H9 (cell line): ENCODE measurements at regions not wholly inside any gene's neighbourhood (a gene's known extent, or its start where the extent isn't known, plus 50 kb on each side); places are given as distances from the start of the nearest gene placed in this dataset.

Source experiments
- DNase-seq: peaks from one replicate; pipeline ENCODE4 v3.0.0-alpha.2; 2017
- H2AFZ ChIP-seq: one replicate; pipeline ENCODE4 v1.6.1; 2013; ENCODE audit warnings: mild to moderate bottlenecking, low read length, control low read depth, moderate library complexity
- H2AK5ac ChIP-seq: 2 replicates; pipeline ENCODE4 v1.6.1; 2013; ENCODE audit warnings: low read length, control low read depth, mixed read lengths; ENCODE audit not compliant: insufficient read length
- H2BK120ac ChIP-seq: one replicate; pipeline ENCODE4 v1.6.1; 2013; ENCODE audit warnings: low read depth, mild to moderate bottlenecking, low read length, control low read depth, inconsistent platforms; ENCODE audit not compliant: poor library complexity, severe bottlenecking
- H2BK12ac ChIP-seq: 2 replicates; pipeline ENCODE4 v1.6.1; 2013; ENCODE audit warnings: low read length, control low read depth, mixed read lengths, low read depth; ENCODE audit not compliant: insufficient read length
- H2BK15ac ChIP-seq: 2 replicates; pipeline ENCODE4 v1.6.1; 2013; ENCODE audit warnings: low read depth, low read length, control low read depth
- H2BK20ac ChIP-seq: one replicate; pipeline ENCODE4 v1.6.1; 2013; ENCODE audit warnings: low read depth, mild to moderate bottlenecking, low read length, control low read depth, inconsistent platforms; ENCODE audit not compliant: poor library complexity, severe bottlenecking
- H2BK5ac ChIP-seq: 2 replicates; pipeline ENCODE4 v1.6.1; 2013; ENCODE audit warnings: low read length, control low read depth, mixed read lengths; ENCODE audit not compliant: insufficient read length
- H3K14ac ChIP-seq: 2 replicates; pipeline ENCODE4 v1.6.1; 2013; ENCODE audit warnings: low read length, control low read depth; ENCODE audit not compliant: insufficient read depth
- H3K18ac ChIP-seq: 2 replicates; pipeline ENCODE4 v1.6.1; 2013; ENCODE audit warnings: low read depth, mild to moderate bottlenecking, mixed read lengths, low read length, control low read depth; ENCODE audit not compliant: insufficient read length
- H3K23ac ChIP-seq: 2 replicates; pipeline ENCODE4 v1.6.1; 2013; ENCODE audit warnings: low read length, control low read depth, mixed read lengths, low read depth; ENCODE audit not compliant: insufficient read length
- H3K23me2 ChIP-seq: 2 replicates; pipeline ENCODE4 v1.6.1; 2013; ENCODE audit warnings: low read depth, mild to moderate bottlenecking, mixed read lengths, low read length, control low read depth; ENCODE audit not compliant: insufficient read length, poor library complexity, severe bottlenecking
- H3K27ac ChIP-seq: 2 replicates; pipeline ENCODE4 v1.5.1; 2013; ENCODE audit warnings: low read length, control low read depth, mixed read lengths, low read depth; ENCODE audit not compliant: insufficient read length
- H3K27me3 ChIP-seq: 2 replicates; pipeline ENCODE4 v1.6.1; 2013; ENCODE audit warnings: low read length, control low read depth, inconsistent platforms; ENCODE audit not compliant: insufficient read depth
- H3K4ac ChIP-seq: 2 replicates; pipeline ENCODE4 v1.6.1; 2013; ENCODE audit warnings: low read depth, mild to moderate bottlenecking, control low read depth, inconsistent platforms, low read length, moderate library complexity
- H3K4me1 ChIP-seq: 2 replicates; pipeline ENCODE4 v1.6.1; 2013; ENCODE audit warnings: low read length, control low read depth, inconsistent platforms; ENCODE audit not compliant: insufficient read depth
- H3K4me2 ChIP-seq: 2 replicates; pipeline ENCODE4 v1.6.1; 2013; ENCODE audit warnings: low read length, control low read depth, mixed read lengths; ENCODE audit not compliant: insufficient read length, insufficient read depth
- H3K56ac ChIP-seq: 2 replicates; pipeline ENCODE4 v1.6.1; 2013; ENCODE audit warnings: low read depth, mild to moderate bottlenecking, mixed read lengths, low read length, control low read depth; ENCODE audit not compliant: insufficient read length
- H3K79me1 ChIP-seq: 2 replicates; pipeline ENCODE4 v1.6.1; 2013; ENCODE audit warnings: low read depth, mild to moderate bottlenecking, moderate library complexity, low read length, control low read depth, inconsistent platforms; ENCODE audit not compliant: insufficient read depth, poor library complexity, severe bottlenecking
- H3K79me2 ChIP-seq: 2 replicates; pipeline ENCODE4 v1.6.1; 2013; ENCODE audit warnings: low read length, control low read depth, inconsistent platforms; ENCODE audit not compliant: insufficient read depth
- H3K9ac ChIP-seq: 2 replicates; pipeline ENCODE4 v1.6.1; 2013; ENCODE audit warnings: low read length, control low read depth, mixed read lengths; ENCODE audit not compliant: insufficient read length; ENCODE audit errors: extremely low read depth
- H3K9me3 ChIP-seq: one replicate; pipeline ENCODE4 v1.6.1; 2013; ENCODE audit warnings: low read depth, low read length, inconsistent platforms; ENCODE audit not compliant: control insufficient read depth
- H3T11ph ChIP-seq: one replicate; pipeline ENCODE4 v1.6.1; 2013; ENCODE audit warnings: mild to moderate bottlenecking, low read length, control low read depth, inconsistent platforms
- H4K20me1 ChIP-seq: one replicate; pipeline ENCODE4 v1.6.1; 2013; ENCODE audit not compliant: control insufficient read depth, insufficient read length, insufficient read depth
- H4K5ac ChIP-seq: 2 replicates; pipeline ENCODE4 v1.6.1; 2013; ENCODE audit warnings: low read depth, mild to moderate bottlenecking, mixed read lengths, low read length, control low read depth; ENCODE audit not compliant: insufficient read length
- H4K8ac ChIP-seq: replicated peaks from 2 replicates; pipeline ENCODE4 v1.6.1; 2013; ENCODE audit warnings: low read length, control low read depth, mixed read lengths, low read depth; ENCODE audit not compliant: insufficient read length
- H4K91ac ChIP-seq: 2 replicates; pipeline ENCODE4 v1.6.1; 2013; ENCODE audit warnings: low read depth, mild to moderate bottlenecking, moderate library complexity, mixed read lengths, low read length, control low read depth; ENCODE audit not compliant: insufficient read length
- H3K27ac Mint-ChIP-seq, 3 experiments: 2 replicates in 2 of 3; 3 replicates in 1 of 3; pipeline ENCODE4 v1.8.0; 2020 to 2021; ENCODE audit warnings: mixed read lengths in 3 of 3, mild to moderate bottlenecking in 1 of 3, moderate library complexity in 1 of 3
- H3K27me3 Mint-ChIP-seq: 2 replicates; pipeline ENCODE4 v1.8.0; 2021; ENCODE audit warnings: low read depth, mild to moderate bottlenecking, moderate library complexity, mixed read lengths
- H3K36me3 Mint-ChIP-seq, 3 experiments: 2 replicates in 2 of 3; 3 replicates in 1 of 3; pipeline ENCODE4 v1.8.0; 2020 to 2021; ENCODE audit warnings: low read depth in 3 of 3, mixed read lengths in 3 of 3; ENCODE audit not compliant: insufficient read depth in 1 of 3
- H3K4me1 Mint-ChIP-seq, 2 experiments: 2 replicates each; pipeline ENCODE4 v1.8.0; 2020; ENCODE audit warnings: mixed read lengths in 2 of 2
- H3K4me3 Mint-ChIP-seq, 2 experiments: 2 replicates in 1 of 2; 3 replicates in 1 of 2; pipeline ENCODE4 v1.8.0; 2020 to 2021; ENCODE audit warnings: mild to moderate bottlenecking in 2 of 2, mixed read lengths in 2 of 2, moderate library complexity in 1 of 2
- H3K9me3 Mint-ChIP-seq, 2 experiments: 2 replicates in 1 of 2; 3 replicates in 1 of 2; pipeline ENCODE4 v1.8.0; 2020; ENCODE audit warnings: mild to moderate bottlenecking in 2 of 2, mixed read lengths in 2 of 2, moderate library complexity in 1 of 2
- WGBS: extraction: QIAGEN DNeasy Blood & Tissue Kit; methylation state at CpG from one replicate; pipeline ENCODE4 v1.1.7; 2013; ENCODE audit warnings: missing lambda C conversion rate, low lambda C conversion rate, mixed read lengths; ENCODE audit not compliant: insufficient read length; ENCODE audit errors: extremely low coverage; 5-methylcytosine and 5-hydroxymethylcytosine counted together
- TF ChIP-seq, protein P1 (sequence below): fragments of 200-600 bp; sonication (generic); conservative IDR thresholded peaks from 3 replicates; pipeline ENCODE4 v1.8.0; 2021; ENCODE audit warnings: antibody characterized with exemption, mild to moderate bottlenecking

GRCh38 chr2:12513339-12513738 lies 203.4 kb upstream of the TRIB2 start:
- Histone ChIP-seq H4K20me1 (no peaks in the 10 kb centered on the region), H4K8ac (no peak overlapping the region), H2BK120ac (no peak overlapping the region), H3K79me1 (no peaks in the 10 kb centered on the region), H3K23ac (no peak overlapping the region), H3K23me2 (no peaks in the 10 kb centered on the region), H3K27ac (no peak overlapping the region), H3K9me3 (no peaks in the 10 kb centered on the region), H2AK5ac (no peak overlapping the region), H3K4me2 (no peak overlapping the region), H3K9ac (no peak overlapping the region), H2BK15ac (no peak overlapping the region), H2AFZ (no peak overlapping the region), H2BK5ac (no peak overlapping the region), H3K18ac (no peak overlapping the region), H3K56ac (no peak overlapping the region), H4K5ac (no peak overlapping the region), H3K14ac (no peak overlapping the region), H4K91ac (no peak overlapping the region), H3K79me2 (no peaks in the 10 kb centered on the region), H2BK12ac (no peak overlapping the region), H3K4ac (no peak overlapping the region), H3K27me3 (no peaks in the 10 kb centered on the region), H3K4me1 (no peaks in the 10 kb centered on the region), H2BK20ac (no peak overlapping the region), H3T11ph (no peak overlapping the region)
- TF ChIP-seq, protein P1, sequence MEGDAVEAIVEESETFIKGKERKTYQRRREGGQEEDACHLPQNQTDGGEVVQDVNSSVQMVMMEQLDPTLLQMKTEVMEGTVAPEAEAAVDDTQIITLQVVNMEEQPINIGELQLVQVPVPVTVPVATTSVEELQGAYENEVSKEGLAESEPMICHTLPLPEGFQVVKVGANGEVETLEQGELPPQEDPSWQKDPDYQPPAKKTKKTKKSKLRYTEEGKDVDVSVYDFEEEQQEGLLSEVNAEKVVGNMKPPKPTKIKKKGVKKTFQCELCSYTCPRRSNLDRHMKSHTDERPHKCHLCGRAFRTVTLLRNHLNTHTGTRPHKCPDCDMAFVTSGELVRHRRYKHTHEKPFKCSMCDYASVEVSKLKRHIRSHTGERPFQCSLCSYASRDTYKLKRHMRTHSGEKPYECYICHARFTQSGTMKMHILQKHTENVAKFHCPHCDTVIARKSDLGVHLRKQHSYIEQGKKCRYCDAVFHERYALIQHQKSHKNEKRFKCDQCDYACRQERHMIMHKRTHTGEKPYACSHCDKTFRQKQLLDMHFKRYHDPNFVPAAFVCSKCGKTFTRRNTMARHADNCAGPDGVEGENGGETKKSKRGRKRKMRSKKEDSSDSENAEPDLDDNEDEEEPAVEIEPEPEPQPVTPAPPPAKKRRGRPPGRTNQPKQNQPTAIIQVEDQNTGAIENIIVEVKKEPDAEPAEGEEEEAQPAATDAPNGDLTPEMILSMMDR: no peak
- no peak overlapping the region for H3K27ac Mint-ChIP-seq
- no peak overlapping the region for H3K4me3 Mint-ChIP-seq
- H3K27me3 Mint-ChIP-seq: no peaks in the 10 kb centered on the region
- H3K9me3 Mint-ChIP-seq: no peaks in the 10 kb centered on the region
- no peaks in the 10 kb centered on the region for H3K4me1 Mint-ChIP-seq
- WGBS: no CpG with 5 or more reads among the region's 1 CpG
- no peak for DNase-seq
- H3K36me3 Mint-ChIP-seq: peaks cover 0 to 3% (median 0%) of the 10 kb centered on the region in 3 experiments; a peak in 3 of 7 replicates
